ENCODE measurements at regions not wholly inside any gene's neighbourhood (a gene's known extent, or its start where the extent isn't known, plus 50 kb on each side); places are given as distances from the start of the nearest gene placed in this dataset.
"Not testable (repeated sequence)": the region's sequence is repeated elsewhere in the genome, so short reads cannot be mapped to it uniquely, and the experiment has no call there.

- no peak for DNase-seq
These were observed 490.6 kb downstream of the IRS1 start for GRCh38 chr2:226308986-226309385.

GRCh38 chr2:226308323-226308680 lies 491.3 kb downstream of the IRS1 start:
- no peak for DNase-seq

GRCh38 chr2:226307487-226308322 lies 491.9 kb downstream of the IRS1 start:
- DNase-seq = no peak

GRCh38 chr2:226306969-226307368 lies 492.7 kb downstream of the IRS1 start:
- DNase-seq = no peak

DNA sequence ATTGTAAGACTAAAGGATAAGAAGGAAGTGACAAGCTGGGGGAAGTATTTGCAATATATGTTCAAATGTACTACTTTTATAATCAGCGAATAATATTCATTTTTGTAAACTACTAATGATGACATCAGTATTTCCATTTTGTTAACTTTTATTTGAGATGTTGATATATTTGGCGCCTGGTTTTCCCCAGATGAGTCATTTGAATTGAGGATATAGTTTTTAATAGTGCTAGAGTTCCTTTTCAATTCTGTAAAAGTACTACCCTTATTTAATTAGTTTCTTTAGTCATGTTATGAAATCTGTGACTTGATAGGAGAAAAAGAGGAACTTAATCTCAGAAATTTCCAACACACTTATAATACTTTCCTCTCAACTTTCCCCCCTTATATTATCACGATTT lies 495.3 kb downstream of the IRS1 start:
- no peak for DNase-seq

- no peak for DNase-seq
These were observed 495.9 kb downstream of the IRS1 start for GRCh38 chr2:226303707-226304106.

DNA sequence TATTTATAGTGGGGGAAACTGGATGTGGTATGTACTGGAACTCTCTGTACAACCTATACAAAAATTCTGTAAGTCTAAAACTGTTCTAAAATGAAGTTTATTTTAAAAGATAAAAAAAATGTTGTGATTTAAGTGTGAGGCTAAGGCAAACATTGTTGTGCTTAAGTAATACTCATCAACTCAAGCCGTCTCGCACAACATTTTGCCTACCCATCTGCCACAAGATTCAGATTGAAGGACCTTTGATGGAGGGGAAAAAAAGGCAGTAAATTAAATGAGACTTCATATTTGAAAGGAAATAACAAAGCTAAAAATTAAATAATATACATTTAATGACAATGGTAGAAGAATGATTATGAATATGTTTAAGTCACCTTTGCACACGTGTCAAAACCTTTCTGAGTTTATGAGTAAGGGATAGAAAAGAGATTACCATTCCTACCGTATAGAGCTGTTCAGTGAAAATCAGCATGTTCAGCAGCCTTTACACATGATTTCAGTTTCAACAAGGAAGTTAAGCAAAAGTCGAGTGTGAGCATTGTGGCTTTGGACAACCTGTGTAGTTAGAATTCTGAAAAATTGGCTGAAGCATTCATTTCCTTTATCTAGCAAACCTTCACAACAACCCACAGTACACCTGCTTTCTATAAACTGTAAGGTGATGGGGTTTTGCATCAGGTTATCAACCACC lies 499.3 kb downstream of the IRS1 start:
- DNase-seq = no peak

- no peak for DNase-seq
These were observed 499.8 kb downstream of the IRS1 start for GRCh38 chr2:226299771-226300170.

DNA sequence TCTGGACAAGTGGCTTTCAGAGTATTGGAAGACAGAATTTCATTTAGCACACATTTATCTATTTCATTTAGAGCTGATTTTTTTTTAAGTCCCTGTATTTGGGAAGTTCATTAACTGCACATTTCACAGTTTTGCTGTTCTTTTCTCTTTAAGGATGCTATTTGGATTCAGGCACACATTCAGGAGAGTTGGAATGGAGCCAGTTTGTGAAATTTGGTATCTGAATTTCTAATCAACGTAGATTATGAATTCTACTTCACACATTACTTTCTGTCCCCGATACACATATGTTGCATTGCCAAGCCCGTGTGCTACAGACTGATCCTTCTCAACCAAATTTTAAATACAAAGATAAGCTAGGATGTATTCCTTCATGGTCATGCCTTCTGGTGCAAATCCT lies 503.9 kb downstream of the IRS1 start:
- no peak for DNase-seq

GRCh38 chr2:226295123-226295522 lies 504.5 kb downstream of the IRS1 start:
- no peak for DNase-seq

DNA sequence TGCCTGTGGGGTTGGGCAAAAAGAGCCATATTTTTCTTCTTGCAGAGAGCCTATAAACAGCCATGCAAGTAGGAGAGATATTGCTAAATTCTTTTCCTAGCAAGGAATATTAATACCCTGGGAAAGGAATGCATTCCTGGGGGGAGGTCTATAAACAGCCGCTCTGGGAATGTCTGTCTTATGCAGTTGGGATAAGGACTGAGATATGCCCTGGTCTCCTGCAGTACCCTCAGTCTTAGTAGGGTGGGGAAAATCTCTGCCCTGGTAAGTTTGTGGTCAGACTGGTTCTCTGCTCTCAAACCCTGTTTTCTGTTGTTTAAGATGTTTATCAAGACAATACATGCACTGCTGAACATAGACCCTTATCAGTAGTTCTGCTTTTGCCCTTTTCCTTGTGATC lies 508.3 kb downstream of the IRS1 start:
- DNase-seq = not testable (repeated sequence)

DNA sequence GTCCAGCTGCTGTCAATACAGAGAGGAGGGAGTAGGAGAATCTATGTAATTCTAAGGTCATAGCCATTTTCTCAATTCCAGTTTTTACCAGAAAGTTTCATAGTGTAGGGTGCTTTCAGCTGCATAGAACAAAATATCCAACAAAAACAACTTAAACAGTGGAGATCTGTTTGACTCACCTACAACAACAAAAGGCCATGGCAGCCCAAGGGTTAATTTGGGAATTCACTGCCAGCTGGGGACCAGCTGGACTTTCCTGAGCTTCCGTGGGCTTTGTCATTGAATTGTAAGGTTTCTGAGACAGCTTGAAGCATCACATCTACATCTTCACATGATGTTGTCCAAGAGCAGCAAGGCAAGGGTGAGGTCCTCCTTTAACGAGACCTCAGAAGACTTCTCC lies 512.7 kb downstream of the IRS1 start:
- no peak for DNase-seq

DNA sequence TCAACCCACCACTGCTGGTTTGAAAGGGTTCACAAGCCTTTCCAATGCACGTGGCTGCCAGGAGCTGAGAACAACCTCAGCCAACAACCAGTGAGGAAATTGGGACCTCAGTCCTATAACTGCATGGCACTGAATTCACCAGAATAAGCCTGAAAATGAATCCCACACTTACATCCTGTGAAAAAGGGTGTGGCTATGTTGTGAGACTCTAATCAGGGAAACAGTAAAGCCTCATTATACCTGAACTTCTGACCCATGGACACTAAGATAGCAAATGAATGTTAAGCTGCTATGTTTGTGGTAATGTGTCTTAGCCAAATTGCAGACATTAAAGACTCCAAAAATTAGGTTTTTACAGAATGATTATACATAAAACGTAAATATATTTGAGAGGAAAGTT lies 515.8 kb downstream of the IRS1 start:
- no peak for DNase-seq

DNA sequence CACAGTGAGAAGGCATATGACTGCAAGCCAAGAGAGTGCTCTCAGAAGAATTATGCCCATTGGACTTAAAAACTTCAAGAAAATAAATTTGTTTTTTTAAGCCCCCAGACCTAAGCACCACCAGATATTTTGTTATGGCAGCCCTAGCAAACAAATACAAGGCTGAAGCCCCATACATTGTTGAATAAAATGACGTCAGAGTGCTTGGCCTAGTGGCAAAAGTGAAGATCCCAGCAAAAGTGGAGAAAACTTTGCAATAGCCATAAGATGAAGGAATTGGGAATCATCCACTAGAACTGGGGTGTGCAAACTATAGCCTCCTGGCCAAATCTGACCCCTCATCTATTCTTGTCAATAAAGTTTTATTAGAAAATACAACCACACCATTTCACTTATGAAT lies 517.5 kb downstream of the IRS1 start:
- no peak for DNase-seq

- DNase-seq = not testable (repeated sequence)
These were observed 519.5 kb downstream of the IRS1 start for GRCh38 chr2:226280136-226280535.

DNA sequence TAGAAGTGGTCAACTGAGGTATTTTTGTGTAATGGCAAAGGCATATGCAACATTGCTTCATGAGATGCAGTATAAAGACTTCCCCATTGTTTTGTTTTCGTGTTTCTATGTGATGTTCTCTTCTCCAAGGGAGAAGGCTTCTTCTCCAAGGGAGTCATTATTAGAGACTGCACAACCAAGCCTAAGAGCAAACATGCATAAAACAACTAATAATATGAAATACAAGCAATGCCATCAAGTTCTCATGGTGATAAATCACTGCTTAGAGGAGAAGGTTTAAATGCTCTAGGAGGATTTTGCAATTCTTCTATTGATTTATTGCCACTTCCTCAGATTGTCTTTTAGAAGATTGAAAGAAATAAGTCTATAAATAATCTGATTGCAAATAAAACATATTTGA lies 524.4 kb downstream of the IRS1 start:
- DNase-seq = no peak

DNA sequence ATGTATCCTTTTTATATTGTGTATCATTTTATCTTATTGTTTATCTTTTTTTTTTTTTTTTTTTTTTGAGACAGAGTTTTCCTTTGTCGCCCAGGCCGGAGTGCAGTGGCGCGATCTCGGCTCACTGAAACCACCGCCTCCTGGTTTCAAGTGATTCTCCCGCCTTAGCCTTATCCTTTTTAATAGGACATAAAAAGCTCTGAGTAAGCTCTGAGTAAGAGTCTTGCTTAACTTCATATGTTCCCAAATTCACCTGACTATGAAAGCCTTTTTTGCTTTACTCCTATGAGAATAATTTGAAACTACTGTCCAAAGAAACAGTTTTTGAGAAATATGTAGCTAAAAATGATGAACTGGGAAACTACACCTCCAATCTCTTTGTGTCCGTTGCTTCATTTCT lies 525.5 kb downstream of the IRS1 start:
- DNase-seq = no peak

- no peak for DNase-seq
These were observed 526.2 kb downstream of the IRS1 start for GRCh38 chr2:226273440-226273839.

DNA sequence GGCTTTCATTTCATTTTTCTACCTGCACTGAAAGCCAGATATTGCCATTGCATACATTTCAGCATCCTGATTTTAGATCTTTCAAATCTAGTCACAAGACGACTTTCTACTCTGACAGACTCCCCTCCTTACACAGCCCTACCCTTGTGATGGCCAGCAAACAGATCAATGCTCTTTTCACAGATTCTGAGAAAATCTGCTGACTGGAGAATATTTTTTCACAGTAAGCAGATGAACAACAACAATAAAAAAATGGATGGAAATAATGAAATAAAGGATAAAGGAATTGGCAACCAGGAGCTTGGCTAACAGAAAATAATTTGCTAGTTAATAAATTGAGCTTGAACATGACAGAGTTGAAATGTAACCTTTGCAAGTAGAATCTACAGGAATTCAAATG lies 527.2 kb downstream of the IRS1 start:
- DNase-seq = no peak

- no peak for DNase-seq
These were observed 529.1 kb downstream of the IRS1 start for GRCh38 chr2:226270285-226271058.

DNA sequence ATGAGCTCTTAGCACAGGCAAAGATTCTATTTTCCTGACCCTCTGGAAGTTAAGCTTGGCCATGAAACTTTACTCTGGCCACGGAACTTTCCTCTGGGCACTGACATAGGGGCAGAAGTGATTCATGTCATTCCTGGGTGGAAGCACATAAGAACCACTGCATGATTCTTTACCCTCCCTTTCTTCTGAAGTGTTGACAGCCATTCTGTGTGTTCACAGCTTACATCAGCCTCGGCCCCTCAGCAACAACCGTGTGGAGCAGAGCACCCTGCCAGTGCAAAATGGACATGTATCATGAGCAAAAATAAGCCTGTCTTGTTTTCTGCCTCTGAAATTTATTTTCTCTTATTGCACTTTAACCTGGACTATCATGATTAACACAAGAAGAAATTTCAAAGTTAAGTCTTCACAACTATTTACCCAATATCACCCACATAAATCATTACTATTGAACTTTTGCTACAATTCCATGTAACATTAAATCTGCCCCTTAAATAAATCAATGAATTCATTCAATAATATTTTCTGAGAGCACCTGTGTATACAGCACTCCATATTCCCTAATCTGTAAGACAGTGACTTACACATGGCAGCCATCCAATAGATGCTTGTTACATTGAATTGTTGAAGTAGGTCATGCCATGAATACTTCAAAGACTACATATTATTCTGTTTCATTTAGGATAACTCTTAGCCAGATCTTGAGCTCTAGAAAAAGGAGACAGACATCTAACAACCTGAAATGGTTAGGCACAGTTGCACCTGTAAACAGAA lies 531.9 kb downstream of the IRS1 start:
- DNase-seq = no peak

DNA sequence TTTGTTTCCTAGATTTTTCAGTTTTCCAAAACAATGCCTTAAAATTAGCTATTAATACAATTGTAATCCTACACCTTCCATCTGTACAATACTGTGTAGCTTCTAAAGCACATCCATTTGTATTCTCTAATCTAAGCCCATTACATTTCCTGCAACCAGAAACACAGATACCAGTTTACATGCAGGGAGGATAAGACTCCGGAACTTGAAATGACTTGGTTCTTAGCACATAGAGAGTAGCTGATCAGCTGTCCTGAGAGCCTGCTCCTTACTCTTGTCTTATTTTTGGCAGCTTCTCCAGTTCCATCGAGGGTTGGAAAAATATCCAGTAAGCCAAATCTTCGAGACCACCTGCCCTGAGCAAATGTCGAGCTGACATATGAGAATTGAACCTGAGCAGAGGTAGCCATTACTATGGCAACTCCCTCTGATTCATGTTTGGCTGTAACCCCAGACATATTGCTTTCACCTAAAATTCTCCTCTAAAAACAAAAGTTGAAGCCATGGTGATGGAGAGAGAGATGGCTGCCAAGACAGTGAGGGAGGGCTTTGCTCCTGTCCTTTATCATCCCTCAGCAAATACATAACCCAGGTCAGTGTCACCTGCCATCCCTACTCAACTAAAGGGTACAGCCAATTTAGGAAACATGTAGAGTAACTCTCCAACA lies 542.8 kb downstream of the IRS1 start:
- DNase-seq = no peak

DNA sequence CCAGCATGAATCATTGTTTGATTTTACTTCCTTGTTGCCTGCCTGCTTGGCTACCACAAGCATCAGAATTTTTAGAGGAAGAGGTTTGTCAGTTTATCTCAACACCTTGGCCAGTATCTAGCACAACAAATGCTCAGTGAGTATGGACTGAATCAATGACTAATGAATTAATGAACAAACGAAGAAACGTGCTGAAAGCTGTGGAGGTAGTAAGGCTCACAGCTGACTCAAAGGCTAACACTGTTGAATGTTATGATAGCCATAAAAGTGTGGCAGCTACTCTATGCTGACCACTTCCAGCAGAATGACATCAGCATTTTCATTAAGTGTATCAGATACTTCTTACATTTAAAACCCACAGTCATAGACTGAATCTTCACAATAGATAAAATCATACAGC lies 543.4 kb downstream of the IRS1 start:
- DNase-seq = no peak

Data from GDM1 (cell line).